GM18505 (cell line): ENCODE measurements at regions not wholly inside any gene's neighbourhood (a gene's known extent, or its start where the extent isn't known, plus 50 kb on each side); places are given as distances from the start of the nearest gene placed in this dataset.

Experiments
- ATAC-seq: cut with Tn5 transposase; IDR thresholded peaks from one replicate; pipeline ENCODE4 v1.9.1; 2021; ENCODE audit not compliant: unreplicated experiment
- POLR2A ChIP-seq: IDR thresholded peaks from 4 replicates; pipeline ENCODE4 v1.6.1; 2011; ENCODE audit warnings: borderline replicate concordance; ENCODE audit not compliant: insufficient read depth, insufficient read length; ENCODE audit errors: extremely low read depth

- no peak for ATAC-seq
Observed at GRCh38 chr5:29023541-29023940, 1985.2 kb upstream of the CDH9 start.

DNA sequence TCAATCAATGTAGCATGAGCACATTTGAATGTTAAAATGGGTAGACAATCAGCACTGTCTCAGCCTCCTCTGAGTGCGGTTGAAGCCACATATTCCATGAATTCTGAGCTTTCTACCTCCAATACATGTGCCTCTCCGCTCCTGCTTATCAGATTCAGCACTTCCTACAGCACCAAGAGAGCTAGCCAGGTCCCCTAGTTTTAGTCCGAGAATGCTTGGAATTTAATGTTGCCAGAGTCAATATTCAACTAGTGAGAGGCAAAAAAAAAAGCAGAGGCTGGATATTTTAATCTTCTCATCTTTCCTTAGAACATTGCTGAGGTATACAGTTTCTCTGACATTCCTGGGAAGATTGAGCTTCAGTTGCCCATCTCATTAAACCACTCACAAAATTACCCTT lies 1979.1 kb upstream of the CDH9 start:
- TF ChIP-seq POLR2A = no peak
- no peak for ATAC-seq

More at GRCh38 chr5:29023541-29023940, 1985.2 kb upstream of the CDH9 start:
- no peak for TF ChIP-seq POLR2A

GRCh38 chr5:29016067-29016466 lies 1977.7 kb upstream of the CDH9 start:
- ATAC-seq = no peak
- no peak for TF ChIP-seq POLR2A

GRCh38 chr5:29015523-29015922 lies 1977.1 kb upstream of the CDH9 start:
- no peak for ATAC-seq
- no peak for TF ChIP-seq POLR2A

GRCh38 chr5:29005386-29005785 lies 1967.0 kb upstream of the CDH9 start:
- TF ChIP-seq POLR2A = no peak
- ATAC-seq = no peak

- ATAC-seq = no peak
- no peak for TF ChIP-seq POLR2A
Observed at GRCh38 chr5:29002481-29002880, 1964.1 kb upstream of the CDH9 start.

- TF ChIP-seq POLR2A = no peak
- ATAC-seq = no peak
Observed at GRCh38 chr5:29001666-29002065, 1963.3 kb upstream of the CDH9 start.

GRCh38 chr5:28984639-28985038 lies 1946.3 kb upstream of the CDH9 start:
- ATAC-seq = no peak
- no peak for TF ChIP-seq POLR2A

DNA sequence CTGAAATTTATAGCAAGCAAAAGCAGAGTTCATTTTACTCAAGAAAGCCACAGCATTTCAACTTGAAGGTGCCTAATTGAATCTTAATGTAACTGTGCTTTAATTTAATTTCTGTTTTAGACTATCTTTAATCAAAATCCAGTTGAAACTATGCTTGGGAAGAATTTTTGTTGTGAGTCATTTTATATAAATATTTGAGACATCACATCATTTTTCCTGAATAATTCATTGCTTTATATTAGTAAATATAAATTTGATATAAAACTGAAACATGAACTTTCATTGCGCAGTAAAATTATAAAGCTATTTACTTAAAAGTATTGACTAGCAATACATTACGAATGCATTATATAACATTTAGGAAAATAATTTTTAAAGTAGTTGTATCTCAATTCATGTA lies 1937.1 kb upstream of the CDH9 start:
- no peak for ATAC-seq
- no peak for TF ChIP-seq POLR2A

DNA sequence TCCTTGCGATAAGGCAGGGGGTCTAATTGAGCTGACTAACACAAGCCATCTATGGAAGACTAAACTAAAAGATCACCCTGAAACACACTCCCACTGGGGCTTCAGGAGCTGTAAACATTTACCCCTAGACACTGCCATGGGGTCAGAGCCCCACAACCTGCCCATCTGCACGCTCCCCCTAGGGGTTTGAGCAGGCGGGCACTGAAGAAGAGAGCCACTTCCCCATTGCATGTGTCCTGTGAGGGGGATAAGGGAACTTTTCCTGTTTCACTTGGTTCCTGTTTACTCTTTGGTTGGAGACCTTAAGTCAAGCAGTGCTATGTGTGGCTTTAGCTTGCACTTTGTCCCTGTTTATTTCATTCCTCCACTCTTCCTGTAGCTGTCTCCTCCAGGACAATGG lies 1929.5 kb upstream of the CDH9 start:
- TF ChIP-seq POLR2A = no peak

DNA sequence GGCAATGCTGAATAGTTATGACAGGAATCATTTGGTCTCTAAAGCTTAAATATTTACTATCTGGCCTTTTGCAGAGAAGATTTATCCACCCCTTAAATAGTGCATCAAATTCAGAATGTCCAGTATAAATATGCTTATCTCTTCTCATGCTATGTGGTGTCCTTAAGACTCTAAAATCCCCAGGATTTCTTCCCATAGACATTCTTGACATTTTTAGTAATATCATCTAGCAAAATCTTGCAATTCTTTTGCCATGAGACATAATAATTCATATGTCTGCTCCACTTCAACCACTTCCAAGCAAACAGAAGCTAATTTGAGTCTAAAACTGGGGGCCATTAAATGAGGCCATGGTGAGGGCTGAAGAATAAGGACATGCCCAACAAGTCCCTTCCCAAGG lies 1923.4 kb upstream of the CDH9 start:
- ATAC-seq = no peak
- no peak for TF ChIP-seq POLR2A

More for the DNA sequence above, 1929.5 kb upstream of the CDH9 start:
- no peak for ATAC-seq

DNA sequence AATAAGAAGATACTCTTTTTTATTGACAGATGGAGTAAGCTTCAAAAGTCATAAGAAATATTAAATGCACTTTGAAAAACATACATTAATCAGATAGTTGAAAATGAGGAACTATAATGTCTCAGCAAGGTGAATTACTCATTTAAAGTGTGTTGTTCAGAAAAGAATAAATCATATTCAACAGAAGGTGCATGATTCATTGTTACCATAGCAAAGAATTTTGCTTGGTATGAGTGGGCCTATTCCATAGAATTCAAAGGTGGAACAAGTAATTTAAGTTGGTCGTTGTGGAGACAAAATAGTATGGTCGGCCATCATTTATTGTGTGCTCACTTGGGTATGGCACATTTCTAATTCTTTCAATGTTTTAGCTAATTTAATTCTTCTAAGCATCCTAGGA lies 1920.2 kb upstream of the CDH9 start:
- ATAC-seq = no peak
- TF ChIP-seq POLR2A = no peak

GRCh38 chr5:28957450-28957849 lies 1919.1 kb upstream of the CDH9 start:
- no peak for TF ChIP-seq POLR2A
- ATAC-seq = no peak

DNA sequence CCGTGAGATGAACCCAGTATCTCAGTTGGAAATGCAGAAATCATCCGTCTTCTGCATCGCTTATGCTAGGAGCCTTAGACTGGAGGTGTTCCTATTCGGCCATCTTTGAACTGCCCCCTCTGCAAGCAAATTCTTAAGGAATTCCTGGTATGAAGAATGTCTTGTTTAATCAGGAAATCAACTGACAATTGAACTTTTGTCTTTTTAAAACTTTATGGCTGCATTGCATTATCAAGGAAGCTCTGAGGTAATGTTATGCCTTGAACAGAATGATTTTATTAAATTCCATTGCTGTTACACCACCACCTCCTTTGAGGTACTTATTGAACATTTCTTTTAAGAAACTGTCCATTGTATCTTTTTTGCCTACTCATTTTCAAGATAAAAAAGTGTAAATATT lies 1915.7 kb upstream of the CDH9 start:
- ATAC-seq = no peak
- no peak for TF ChIP-seq POLR2A

DNA sequence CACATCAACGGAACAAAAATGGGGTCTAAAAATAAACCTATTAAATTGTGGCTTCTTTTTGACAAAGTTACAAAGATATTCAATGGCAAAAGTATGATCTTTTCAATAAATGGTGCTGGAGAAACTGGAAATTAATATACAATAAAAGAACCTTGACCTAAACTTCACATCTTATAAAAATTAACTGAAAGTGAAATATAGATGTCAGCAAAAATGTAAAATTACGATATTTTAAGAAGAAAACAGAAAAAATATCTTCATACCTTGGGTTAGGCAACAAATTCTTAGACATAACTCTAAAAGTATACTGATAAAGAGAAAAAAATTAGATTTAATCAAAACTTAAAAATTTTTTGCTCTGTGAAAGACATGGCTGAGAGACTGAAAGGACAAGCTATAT lies 1909.5 kb upstream of the CDH9 start:
- ATAC-seq = no peak
- no peak for TF ChIP-seq POLR2A
